Smooth muscle cell (in vitro differentiated cells): ENCODE measurements at regions not wholly inside any gene's neighbourhood (a gene's known extent, or its start where the extent isn't known, plus 50 kb on each side); places are given as distances from the start of the nearest gene placed in this dataset.

Experiments used
- DNase-seq: peaks from one replicate; lab custom pipeline; 2025; ENCODE audit not compliant: unreplicated experiment; lab: John Stamatoyannopoulos, UW
- H2AFZ ChIP-seq: fragments of 200-600 bp; sonication (generic); 2 replicates; pipeline ENCODE4 v1.6.0; 2016; ENCODE audit warnings: antibody characterized with exemption, low read depth, mild to moderate bottlenecking
- H3F3A ChIP-seq: fragments of 200-600 bp; sonication (generic); 2 replicates; pipeline ENCODE4 v1.6.0; 2017; ENCODE audit warnings: antibody characterized with exemption, low read depth
- H3K27ac ChIP-seq: fragments of 200-600 bp; sonication (generic); 2 replicates; pipeline ENCODE4 v1.5.1; 2016; ENCODE audit warnings: low read depth, mild to moderate bottlenecking
- H3K27me3 ChIP-seq: fragments of 200-600 bp; sonication (generic); 2 replicates; pipeline ENCODE4 v1.6.1; 2016; ENCODE audit warnings: low read depth, mild to moderate bottlenecking
- H3K36me3 ChIP-seq: fragments of 200-600 bp; sonication (generic); 2 replicates; pipeline ENCODE4 v1.5.1; 2016; ENCODE audit warnings: low read depth
- H3K4me1 ChIP-seq: fragments of 200-600 bp; sonication (generic); 2 replicates; pipeline ENCODE4 v1.5.1; 2016; ENCODE audit warnings: low read depth
- H3K4me2 ChIP-seq: fragments of 200-600 bp; sonication (generic); 2 replicates; pipeline ENCODE4 v1.6.0; 2016; ENCODE audit warnings: mild to moderate bottlenecking
- H3K4me3 ChIP-seq: fragments of 200-600 bp; sonication (generic); 2 replicates; pipeline ENCODE4 v1.5.1; 2016; ENCODE audit warnings: mild to moderate bottlenecking
- H3K79me2 ChIP-seq: fragments of 200-600 bp; sonication (generic); 2 replicates; pipeline ENCODE4 v1.6.0; 2016; ENCODE audit warnings: low read depth, mild to moderate bottlenecking
- H3K9ac ChIP-seq: fragments of 200-600 bp; sonication (generic); 2 replicates; pipeline ENCODE4 v1.6.0; 2016; ENCODE audit warnings: low read depth
- H3K9me3 ChIP-seq: fragments of 200-600 bp; sonication (generic); replicated peaks from 2 replicates; pipeline ENCODE4 v1.5.1; 2016; ENCODE audit warnings: low read depth
- H4K20me1 ChIP-seq: fragments of 200-600 bp; sonication (generic); 2 replicates; pipeline ENCODE4 v1.6.0; 2016; ENCODE audit warnings: low read depth
- CTCF ChIP-seq: fragments of 200-600 bp; sonication (generic); IDR thresholded peaks from 2 replicates; pipeline ENCODE4 v1.5.1; 2017; ENCODE audit warnings: borderline replicate concordance, mild to moderate bottlenecking, antibody characterized with exemption; ENCODE audit not compliant: insufficient read depth, poor library complexity, severe bottlenecking
- WGBS: methylation state at CpG from one replicate; pipeline ENCODE4 v1.1.7; 2016; ENCODE audit warnings: low lambda C conversion rate; 5-methylcytosine and 5-hydroxymethylcytosine counted together

DNA sequence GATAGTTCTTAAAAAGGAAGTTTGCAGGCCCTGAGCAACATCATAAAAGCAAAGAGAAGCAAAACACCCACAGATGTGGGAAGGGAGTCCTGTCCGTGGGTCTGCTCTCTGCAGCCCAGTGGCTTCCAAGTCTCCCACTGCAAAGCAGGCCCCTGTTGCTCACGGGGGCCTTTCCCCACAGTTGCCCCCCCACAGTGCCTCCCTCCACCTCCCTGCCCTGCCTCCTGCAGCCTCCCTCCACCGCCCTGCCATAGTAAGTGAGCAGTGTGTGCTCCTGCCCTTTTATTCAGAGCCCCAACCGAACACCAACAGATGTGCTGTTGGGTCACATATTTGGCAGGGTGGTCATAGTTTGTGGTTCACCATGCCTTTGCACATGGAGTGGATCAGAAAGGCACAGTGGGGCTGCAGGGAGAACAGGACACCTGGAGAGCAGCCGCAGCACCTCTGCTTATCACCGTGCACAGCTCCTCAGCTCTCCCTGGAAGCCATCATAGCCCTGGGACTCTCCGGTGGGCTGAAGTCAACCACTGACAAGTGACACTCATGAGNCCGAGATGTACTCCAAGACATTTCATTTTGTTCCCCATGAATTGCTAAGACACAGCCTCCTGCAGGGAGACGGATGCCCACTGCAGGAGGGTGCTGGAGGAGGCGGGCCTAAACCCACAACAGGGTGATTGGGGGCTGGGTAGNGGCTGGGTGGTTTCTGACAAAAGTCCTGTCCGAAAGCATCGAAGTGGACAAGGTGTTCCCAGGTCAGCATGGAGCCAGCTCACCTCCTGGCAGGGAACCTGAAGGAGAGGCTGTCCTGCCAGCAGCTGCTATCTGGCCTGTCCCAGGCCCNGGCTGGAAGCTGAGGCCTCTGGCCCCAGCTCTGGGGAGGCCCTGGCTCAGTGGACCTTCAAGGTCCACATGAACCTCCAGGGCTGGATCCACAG is 278.9 kb downstream of the GADD45G start:
- Histone ChIP-seq H4K20me1 (no peaks in the 10 kb centered on the region), H3K79me2 (no peaks in the 10 kb centered on the region), H3K4me2 (no peak overlapping the region), H3K9me3 (no peaks in the 10 kb centered on the region), H2AFZ (no peak overlapping the region), H3K27ac (no peak overlapping the region), H3K4me3 (no peak overlapping the region), H3F3A (no peaks in the 10 kb centered on the region), H3K36me3 (no peaks in the 10 kb centered on the region), H3K27me3 (no peaks in the 10 kb centered on the region), H3K4me1 (no peaks in the 10 kb centered on the region), H3K9ac (no peak overlapping the region)
- 83% methylated on average over 12 of the region's 12 CpGs for WGBS
- DNase-seq, result no peak
- TF ChIP-seq CTCF, result no peak

DNA sequence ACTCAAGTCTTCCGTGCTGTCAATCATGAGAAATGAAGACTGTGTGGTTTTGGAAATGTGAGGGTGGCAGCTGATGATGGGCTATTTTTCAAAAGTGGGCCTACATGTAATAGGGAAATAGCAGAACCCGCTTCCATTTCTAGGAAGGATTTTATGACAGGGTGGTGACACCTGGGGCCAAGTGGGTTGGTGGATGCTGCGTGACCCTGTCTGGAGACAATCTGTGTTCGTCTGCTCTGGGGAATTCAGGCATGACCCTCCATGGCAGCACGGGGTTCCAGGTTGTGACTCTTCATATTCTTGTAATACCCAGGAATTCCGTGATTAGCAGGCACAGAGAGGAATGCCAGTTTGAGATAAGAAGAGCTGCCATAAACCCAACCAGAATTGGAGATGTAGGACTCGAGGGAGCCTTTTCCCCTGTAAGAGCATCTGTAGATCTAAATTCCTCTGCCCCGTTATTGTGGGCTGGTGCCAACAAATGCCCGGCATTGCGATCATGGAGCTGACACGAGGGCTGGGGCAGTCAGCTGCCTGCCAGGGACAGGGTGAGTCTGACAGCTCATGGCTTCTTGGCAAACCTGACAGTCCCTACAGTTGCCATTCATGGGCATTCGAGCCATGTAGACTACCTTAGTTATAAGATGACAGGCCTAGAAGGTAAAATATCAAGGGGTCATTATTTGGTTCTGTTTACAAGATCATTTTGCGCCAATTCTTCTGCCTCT is 279.7 kb downstream of the GADD45G start:
- no peaks in the 10 kb centered on the region for H3K79me2 ChIP-seq
- no peaks in the 10 kb centered on the region for H3K4me1 ChIP-seq
- no peak overlapping the region for H3K4me3 ChIP-seq
- H3K27me3 ChIP-seq, result no peaks in the 10 kb centered on the region
- WGBS, result 88% methylated on average over 13 of the region's 13 CpGs
- H3K27ac ChIP-seq, result no peak overlapping the region
- no peaks in the 10 kb centered on the region for H3K9me3 ChIP-seq
- H3K4me2 ChIP-seq, result no peak overlapping the region
- H3K36me3 ChIP-seq, result no peaks in the 10 kb centered on the region
- H2AFZ ChIP-seq, result no peak overlapping the region
- H3F3A ChIP-seq, result no peaks in the 10 kb centered on the region
- no peak for DNase-seq
- no peak for TF ChIP-seq CTCF
- no peaks in the 10 kb centered on the region for H4K20me1 ChIP-seq
- H3K9ac ChIP-seq, result no peak overlapping the region

DNA sequence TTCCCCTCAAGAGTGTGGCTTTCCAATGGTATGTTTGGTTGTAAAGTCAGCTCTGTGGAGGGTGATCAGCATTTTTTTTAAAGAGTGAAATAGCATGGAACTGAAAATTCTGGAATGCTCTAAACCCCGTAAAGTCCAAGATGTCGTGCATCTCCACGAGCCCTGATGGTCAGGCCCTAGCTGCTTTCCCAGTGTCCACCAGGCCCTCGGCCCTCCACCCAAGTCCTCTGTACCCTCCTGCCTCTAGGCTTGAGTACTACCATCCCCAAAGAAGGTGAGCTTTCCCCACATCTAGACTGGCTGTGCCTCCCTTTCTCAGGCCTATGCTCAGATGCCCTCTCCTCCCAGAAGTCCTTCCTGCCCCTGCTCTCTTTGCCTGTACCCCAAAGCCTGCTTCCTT is 280.3 kb downstream of the GADD45G start:
- no peak overlapping the region for H2AFZ ChIP-seq
- no peaks in the 10 kb centered on the region for H4K20me1 ChIP-seq
- no peaks in the 10 kb centered on the region for H3F3A ChIP-seq
- no peaks in the 10 kb centered on the region for H3K36me3 ChIP-seq
- H3K4me1 ChIP-seq, result no peaks in the 10 kb centered on the region
- no peaks in the 10 kb centered on the region for H3K27me3 ChIP-seq
- no peak overlapping the region for H3K4me2 ChIP-seq
- no peak for TF ChIP-seq CTCF
- H3K27ac ChIP-seq, result no peak overlapping the region
- H3K4me3 ChIP-seq, result no peak overlapping the region
- no peaks in the 10 kb centered on the region for H3K79me2 ChIP-seq
- WGBS, result 94% methylated on average over 4 of the region's 4 CpGs
- H3K9me3 ChIP-seq, result no peaks in the 10 kb centered on the region
- DNase-seq, result no peak
- H3K9ac ChIP-seq, result no peak overlapping the region
